Kidney (tissue), 13 donors: ENCODE measurements at regions not wholly inside any gene's neighbourhood (a gene's known extent, or its start where the extent isn't known, plus 50 kb on each side); places are given as distances from the start of the nearest gene placed in this dataset.

Source experiments
- DNase-seq, 5 donors: peaks; one replicate each; pipeline ENCODE4 v3.0.0-alpha.2; 2013 to 2020
- FAIRE-seq: peaks from 2 replicates; lab custom pipeline; 2012; peaks lifted over from hg19 to GRCh38; lab: Jason Lieb, UNC
- H3K27ac ChIP-seq, 2 donors: one replicate each; pipeline ENCODE4 v1.7.0; 2013; ENCODE audit warnings: low read depth in 2 of 2, low read length in 2 of 2, inconsistent platforms in 1 of 2
- H3K27me3 ChIP-seq: one replicate; pipeline ENCODE4 v1.7.1; 2013; ENCODE audit warnings: low read length, inconsistent platforms; ENCODE audit not compliant: control insufficient read depth, insufficient read depth
- H3K36me3 ChIP-seq, 3 donors: one replicate each; pipeline versions ENCODE4 v1.7.0 to v1.7.1; 2013; ENCODE audit warnings: low read length in 3 of 3, control low read depth in 1 of 3, inconsistent platforms in 1 of 3; ENCODE audit not compliant: insufficient read depth in 3 of 3, control insufficient read depth in 2 of 3
- H3K4me1 ChIP-seq, 3 donors: one replicate each; pipeline versions ENCODE4 v1.7.0 to v1.7.1; 2013; ENCODE audit warnings: low read length in 3 of 3, inconsistent platforms in 1 of 3, low read depth in 1 of 3; ENCODE audit not compliant: control insufficient read depth in 2 of 3, insufficient read depth in 2 of 3
- H3K4me3 ChIP-seq, 3 donors: one replicate each; pipeline versions ENCODE4 v1.7.0 to v1.8.1; 2013; ENCODE audit warnings: low read length in 3 of 3, control low read depth in 1 of 3, inconsistent platforms in 1 of 3
- H3K9ac ChIP-seq, 3 donors: one replicate each; pipeline versions ENCODE4 v1.7.0 to v1.7.1; 2013; ENCODE audit warnings: low read length in 3 of 3, control low read depth in 1 of 3, inconsistent platforms in 1 of 3
- H3K9me3 ChIP-seq, 3 donors: one replicate each; pipeline versions ENCODE4 v1.7.0 to v1.7.1; 2013; ENCODE audit warnings: low read length in 3 of 3, control low read depth in 1 of 3, inconsistent platforms in 1 of 3; ENCODE audit not compliant: control insufficient read depth in 2 of 3, insufficient read depth in 1 of 3
- intact Hi-C: fragments of 100-400 bp; cut with DNase I; formaldehyde crosslinking; loops from one replicate; pipeline ENCODE4 v1.11.1; 2022
- TF ChIP-seq, protein P1 (sequence below): IDR thresholded peaks from 3 replicates; pipeline ENCODE4 v1.5.1; 2012; ENCODE audit warnings: mild to moderate bottlenecking, moderate library complexity, borderline replicate concordance; ENCODE audit not compliant: insufficient read depth; ENCODE audit errors: extremely low read depth
- donor health status: control.
- donor health status: control.
- donor health status: control.
- donor health status: control.
- donor health status: control.
- donor health status: DM: yes; HTN: yes; CAD: no.
- donor health status: Normal renal cell carcinoma (clear cell type).

DNA sequence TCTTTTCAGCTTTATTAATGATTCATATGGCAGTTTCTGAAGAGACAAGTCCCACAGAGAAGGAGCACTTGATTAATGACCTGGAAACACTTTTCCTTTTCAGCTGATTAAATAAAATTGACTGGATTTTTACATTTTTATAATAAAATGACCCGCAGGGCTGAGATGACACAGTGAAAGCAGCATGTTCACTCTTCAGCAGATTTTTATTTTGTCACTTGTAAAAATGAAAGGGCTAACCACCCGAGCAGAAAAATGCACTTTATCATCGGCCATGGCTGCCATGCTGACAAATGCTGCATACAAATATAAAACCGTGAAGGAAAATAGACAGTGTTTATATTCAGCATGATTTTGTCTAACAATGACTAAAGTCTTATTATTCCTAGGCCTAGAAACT lies 321.6 kb upstream of the ITGA1 start:
- intact Hi-C loops = no loop called here
- TF ChIP-seq, protein P1, sequence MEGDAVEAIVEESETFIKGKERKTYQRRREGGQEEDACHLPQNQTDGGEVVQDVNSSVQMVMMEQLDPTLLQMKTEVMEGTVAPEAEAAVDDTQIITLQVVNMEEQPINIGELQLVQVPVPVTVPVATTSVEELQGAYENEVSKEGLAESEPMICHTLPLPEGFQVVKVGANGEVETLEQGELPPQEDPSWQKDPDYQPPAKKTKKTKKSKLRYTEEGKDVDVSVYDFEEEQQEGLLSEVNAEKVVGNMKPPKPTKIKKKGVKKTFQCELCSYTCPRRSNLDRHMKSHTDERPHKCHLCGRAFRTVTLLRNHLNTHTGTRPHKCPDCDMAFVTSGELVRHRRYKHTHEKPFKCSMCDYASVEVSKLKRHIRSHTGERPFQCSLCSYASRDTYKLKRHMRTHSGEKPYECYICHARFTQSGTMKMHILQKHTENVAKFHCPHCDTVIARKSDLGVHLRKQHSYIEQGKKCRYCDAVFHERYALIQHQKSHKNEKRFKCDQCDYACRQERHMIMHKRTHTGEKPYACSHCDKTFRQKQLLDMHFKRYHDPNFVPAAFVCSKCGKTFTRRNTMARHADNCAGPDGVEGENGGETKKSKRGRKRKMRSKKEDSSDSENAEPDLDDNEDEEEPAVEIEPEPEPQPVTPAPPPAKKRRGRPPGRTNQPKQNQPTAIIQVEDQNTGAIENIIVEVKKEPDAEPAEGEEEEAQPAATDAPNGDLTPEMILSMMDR = no peak
- Histone ChIP-seq H3K9ac (no peak overlapping the region), H3K4me3 (no peak overlapping the region), H3K4me1 (no peaks in the 10 kb centered on the region), H3K36me3 (no peaks in the 10 kb centered on the region), H3K27me3 (no peaks in the 10 kb centered on the region), H3K27ac (no peak overlapping the region), H3K9me3 (no peaks in the 10 kb centered on the region)
- no peak for DNase-seq
- FAIRE-seq = no peak

DNA sequence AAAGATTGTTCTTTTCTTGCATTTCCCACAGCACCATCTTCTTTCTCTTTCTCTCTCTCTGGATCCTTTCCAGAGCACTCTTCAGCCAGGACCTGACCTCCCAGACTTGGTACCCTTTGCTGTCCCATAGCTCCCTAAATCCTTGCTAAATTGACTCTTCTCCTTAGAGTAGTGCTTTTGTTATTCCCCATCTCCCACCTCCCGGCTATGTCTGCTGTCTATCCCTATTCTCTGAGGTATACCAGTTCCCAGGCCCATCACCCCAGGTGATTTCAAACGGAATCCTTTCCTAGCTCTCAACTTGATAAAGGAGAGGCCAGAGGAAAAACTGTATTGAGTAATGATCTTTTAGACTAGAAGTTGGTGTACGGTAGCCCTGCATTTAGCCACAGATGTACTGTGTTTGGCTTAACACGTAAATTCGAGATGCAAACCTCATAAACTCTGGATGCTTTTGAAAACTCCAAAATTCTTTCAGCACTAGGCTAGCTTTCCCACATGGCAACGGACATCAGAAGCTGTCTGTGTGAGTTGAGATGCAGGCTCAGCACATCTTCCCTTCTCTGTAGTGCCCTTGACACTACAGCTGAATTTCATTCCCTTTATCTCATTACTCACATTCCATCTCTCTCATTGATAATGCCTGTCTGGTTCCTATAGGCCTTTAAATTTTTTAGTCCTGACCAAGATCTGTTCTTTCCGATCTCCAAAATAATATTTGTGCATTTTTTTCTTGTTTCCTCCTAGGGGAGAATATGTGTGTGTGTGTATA lies 320.8 kb upstream of the ITGA1 start:
- Histone ChIP-seq H3K4me3 (no peak overlapping the region), H3K27me3 (no peaks in the 10 kb centered on the region), H3K9me3 (no peaks in the 10 kb centered on the region), H3K27ac (no peak overlapping the region), H3K9ac (no peak overlapping the region), H3K36me3 (no peaks in the 10 kb centered on the region), H3K4me1 (no peaks in the 10 kb centered on the region)
- DNase-seq (no peak), FAIRE-seq (no peak)
- intact Hi-C loops = no loop called here
- TF ChIP-seq, protein P1 = no peak

DNA sequence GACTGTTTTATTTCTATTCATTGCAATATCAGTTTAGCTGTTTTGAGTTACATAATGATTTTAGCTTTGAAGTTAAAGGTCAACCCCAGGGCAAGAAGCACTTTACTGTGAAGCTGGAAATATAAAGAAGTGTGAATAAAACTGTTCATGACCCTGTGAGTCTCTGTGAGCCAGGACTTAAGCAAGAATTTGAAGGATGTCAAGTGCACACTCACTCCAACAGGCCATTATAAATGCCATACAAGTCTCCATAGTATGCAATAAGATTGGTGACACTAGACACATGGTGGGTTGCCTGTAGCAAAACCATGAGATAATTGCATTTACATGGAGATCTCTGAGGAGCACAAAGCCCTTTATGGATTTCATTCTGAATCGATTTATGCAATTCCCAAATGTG lies 318.7 kb upstream of the ITGA1 start:
- Histone ChIP-seq H3K4me3 (no peak overlapping the region), H3K9ac (no peak overlapping the region), H3K27ac (no peak overlapping the region), H3K9me3 (no peaks in the 10 kb centered on the region), H3K27me3 (no peaks in the 10 kb centered on the region), H3K4me1 (no peaks in the 10 kb centered on the region), H3K36me3 (no peaks in the 10 kb centered on the region)
- TF ChIP-seq, protein P1 = no peak
- intact Hi-C loops = no loop called here
- FAIRE-seq (no peak), DNase-seq (no peak)

DNA sequence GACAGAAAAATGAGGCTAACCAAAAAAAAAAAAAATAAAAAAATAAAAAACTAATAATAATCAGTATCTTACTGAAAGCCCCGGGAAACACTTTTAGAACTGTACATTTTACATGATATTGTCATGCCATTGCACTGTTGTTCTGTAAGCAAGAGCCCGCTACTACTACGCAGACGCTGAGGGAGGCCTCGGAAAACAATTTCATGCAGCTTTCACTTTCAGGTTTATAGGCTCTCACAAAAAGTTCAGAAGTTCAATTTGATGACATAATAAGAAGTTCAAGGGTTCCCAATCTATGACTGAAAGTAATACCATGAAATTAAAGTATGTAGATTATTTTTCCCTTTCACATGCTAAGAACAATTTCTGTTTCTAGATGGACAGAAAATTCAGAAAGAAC lies 318.3 kb upstream of the ITGA1 start:
- H3K27ac ChIP-seq = no peak overlapping the region
- H3K27me3 ChIP-seq = no peaks in the 10 kb centered on the region
- H3K36me3 ChIP-seq = no peaks in the 10 kb centered on the region
- no peaks in the 10 kb centered on the region for H3K4me1 ChIP-seq
- FAIRE-seq = no peak
- no peaks in the 10 kb centered on the region for H3K9me3 ChIP-seq
- TF ChIP-seq, protein P1 = no peak
- intact Hi-C loops = no loop called here
- no peak for DNase-seq
- no peak overlapping the region for H3K9ac ChIP-seq
- H3K4me3 ChIP-seq = no peak overlapping the region
